Suppressor macrophage treated with lipopolysaccharide for 1 hour (primary cell): ENCODE measurements at regions not wholly inside any gene's neighbourhood (a gene's known extent, or its start where the extent isn't known, plus 50 kb on each side); places are given as distances from the start of the nearest gene placed in this dataset.
"Not testable (repeated sequence)": the region's sequence is repeated elsewhere in the genome, so short reads cannot be mapped to it uniquely, and the experiment has no call there.

Experiments
- DNase-seq, 3 donors: peaks; one replicate each; pipeline ENCODE4 v3.0.0-alpha.2; 2020 to 2022

DNA sequence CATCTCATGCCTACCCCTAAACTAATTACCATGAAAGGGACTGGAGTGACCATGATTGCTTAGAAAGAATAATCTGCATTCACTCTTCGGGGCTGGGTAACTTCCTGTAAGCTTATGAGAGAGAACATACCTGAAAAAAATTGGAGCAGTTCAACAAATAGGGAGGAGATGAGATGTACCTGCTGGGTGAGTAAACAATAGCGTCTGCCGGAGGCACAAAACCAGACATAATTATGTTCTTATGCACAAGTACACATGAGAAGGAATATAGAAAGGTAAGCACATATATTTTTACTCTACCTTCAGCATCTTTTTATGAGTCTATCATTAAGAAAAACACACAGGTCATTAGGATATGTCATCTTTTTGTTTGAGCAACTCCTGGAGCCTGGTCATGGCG, 224.6 kb upstream of the FERD3L start:
- DNase-seq: no peak

DNA sequence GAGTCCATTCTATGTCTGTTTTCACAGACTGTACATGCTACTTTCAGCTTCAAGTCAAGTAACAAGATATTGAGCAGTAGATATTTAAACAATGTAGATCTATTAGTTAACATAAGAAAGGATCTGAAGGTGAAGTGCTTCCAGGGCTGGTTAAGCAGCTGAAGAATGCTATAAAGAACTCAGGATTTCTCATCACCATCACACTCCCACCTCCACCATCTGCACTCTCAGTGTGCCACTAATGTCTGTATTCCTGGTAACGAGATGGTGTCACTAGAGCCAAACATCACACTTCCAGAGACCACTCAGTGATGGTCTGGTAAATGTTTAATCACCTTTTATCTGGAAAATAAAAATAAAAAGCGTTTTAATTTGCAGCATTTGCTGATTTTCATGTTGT, 224.0 kb upstream of the FERD3L start:
- DNase-seq: no peak

DNA sequence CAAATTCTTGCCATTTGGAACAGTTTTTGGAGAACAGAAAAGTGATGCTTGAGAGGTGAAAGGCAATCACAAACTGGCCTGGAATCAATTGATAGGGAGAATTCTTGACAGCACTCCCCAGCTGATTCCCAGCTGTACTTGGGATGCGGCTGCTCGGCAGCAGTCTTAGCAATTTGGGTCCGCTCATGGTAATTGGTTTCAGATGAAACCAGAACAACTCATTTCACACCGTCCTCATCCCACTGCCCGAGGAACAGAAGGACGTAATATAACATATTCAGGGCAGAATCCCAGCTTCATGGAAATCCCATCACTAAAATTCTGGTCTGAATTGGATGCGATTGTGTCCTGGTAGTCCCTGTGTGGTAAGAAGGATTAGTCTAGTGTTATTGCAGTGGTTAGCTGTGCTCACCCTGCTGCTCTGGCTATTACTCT, 223.3 kb upstream of the FERD3L start:
- DNase-seq: no peak

DNA sequence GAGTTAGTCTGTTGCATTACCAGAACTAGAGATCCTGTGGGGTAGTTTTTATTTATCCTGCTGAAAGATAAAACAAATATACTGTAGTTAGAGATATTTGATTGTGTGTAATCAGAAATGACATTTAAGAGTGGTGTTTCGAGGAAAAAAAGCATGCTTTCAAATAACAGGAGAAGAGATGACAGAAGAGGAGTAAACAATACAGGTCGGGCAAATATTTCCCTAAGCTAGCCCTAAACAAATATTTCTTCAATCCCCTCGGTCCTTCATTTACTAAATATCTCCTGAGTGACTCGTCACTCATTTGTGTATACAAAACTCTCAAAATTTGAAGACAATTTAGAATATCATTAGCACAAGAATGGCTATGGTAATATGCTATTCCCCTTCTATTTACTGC, 219.7 kb upstream of the FERD3L start:
- DNase-seq: no peak

DNA sequence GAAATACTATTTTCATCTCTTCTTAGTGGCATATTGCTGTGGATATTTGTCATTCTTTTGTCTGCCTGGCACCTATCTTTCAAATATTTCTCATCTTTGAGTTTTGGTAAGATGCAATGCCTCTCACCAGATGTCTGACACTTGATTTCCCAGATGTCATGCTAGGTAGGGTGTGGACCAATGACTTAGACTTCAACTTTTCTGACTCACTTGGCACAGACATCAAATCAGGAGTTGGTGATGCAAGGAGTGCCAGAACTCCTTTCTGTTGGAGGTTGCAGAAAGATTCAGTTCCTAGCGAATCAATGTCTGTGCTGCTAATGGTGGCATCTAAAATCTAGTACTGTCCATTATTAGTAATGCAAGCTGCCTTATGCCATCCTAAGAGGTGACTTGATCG, 216.9 kb upstream of the FERD3L start:
- no peak for DNase-seq

DNA sequence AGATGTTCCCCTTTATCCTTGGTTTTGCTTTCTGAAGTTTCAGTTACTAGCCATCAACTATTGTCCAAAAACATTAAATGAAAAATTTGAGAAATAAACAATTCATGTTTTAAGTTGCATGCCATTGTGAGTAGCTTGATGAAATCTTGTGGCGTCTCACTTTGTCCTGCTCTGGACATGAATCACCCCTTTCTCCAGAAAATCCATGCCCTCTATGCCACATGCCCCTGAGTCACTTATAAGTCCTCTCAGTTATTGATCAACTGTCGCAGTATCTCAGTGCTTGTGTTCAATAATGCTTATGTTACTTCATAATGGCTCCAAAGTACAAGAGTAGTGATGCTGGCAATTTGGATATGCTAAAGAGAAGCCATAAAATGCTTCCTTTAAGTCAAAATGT, 208.0 kb upstream of the FERD3L start:
- DNase-seq: no peak

DNA sequence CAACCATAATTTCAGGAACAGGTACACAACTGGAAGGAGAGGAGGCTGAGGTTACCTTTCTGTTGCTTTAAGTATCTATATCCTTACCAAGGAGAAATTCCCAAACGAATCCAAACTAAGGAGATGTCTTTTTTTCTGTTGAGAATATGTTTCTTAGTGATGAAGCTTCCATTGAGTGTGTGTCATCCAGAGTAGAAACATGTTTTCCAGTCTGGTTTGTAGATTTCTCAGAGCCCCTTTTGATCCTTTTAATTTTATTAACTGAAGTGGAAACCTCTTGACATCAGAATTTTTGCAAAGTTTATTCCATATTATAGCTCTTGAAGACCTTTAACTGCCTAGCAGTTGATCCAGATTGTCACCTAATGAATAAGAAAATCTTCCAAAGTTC, 207.1 kb upstream of the FERD3L start:
- DNase-seq: no peak

DNA sequence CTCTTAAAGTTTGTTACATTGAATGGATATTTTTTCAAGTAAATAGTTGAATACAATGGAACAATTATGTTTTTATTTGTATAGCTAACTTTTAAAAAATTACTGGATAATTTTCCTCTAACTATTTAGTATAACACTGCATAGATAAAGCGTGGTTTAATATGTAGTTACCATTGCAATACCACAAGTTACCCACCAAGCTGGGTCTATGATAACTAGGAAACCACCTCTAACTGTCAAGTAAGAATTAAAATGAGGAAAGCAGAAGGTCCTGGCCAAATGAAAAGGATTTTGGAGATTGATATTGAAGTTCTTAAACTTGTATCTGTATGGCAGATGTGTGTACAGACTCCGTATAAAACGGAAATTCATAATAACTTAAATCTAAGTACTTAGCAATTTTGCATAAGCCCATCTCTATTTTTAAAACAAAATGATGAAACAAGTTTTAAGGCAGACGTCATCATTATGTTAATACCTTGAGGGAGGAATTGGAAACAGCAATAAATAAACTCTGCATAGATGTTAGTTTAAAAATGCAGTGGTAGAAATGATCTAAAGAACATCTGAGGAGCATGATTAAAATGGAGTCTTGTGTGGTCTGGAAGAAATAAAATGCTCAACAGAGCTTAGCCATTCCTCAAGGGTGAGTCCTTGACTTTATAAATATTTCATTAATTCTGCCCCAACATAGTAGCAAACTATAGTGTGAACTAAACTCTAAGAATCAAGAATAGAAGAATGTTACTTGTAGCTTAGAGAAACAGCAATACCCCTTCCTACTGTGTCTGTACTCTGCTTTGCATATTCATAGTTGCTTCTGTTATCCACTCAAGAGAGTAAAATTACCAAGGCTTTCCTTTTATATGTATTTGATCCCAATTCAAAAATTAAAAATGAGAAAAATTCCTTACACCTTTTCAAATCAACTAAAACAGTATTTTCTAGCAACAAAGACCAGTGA, 206.4 kb upstream of the FERD3L start:
- DNase-seq: no peak

DNA sequence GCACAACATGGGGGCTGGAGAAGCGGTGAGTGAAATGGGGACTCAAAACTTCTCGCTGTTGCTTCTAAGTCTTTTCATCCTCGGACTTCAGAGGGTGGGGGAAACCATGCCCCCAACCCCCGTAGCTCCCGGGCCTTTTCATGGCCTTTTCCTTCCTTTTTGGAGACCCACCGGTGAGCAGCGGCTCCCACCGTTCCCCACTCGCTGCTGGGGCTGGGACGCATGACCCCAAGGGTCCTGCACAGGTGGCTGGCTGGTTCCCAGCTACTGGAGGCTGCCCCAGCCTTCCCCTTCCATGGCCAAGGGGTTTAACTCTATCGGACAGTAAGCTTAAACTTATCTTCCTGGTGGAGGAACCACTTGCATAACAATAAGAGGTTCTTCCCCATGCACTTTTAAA, 194.3 kb upstream of the FERD3L start:
- no peak for DNase-seq

DNA sequence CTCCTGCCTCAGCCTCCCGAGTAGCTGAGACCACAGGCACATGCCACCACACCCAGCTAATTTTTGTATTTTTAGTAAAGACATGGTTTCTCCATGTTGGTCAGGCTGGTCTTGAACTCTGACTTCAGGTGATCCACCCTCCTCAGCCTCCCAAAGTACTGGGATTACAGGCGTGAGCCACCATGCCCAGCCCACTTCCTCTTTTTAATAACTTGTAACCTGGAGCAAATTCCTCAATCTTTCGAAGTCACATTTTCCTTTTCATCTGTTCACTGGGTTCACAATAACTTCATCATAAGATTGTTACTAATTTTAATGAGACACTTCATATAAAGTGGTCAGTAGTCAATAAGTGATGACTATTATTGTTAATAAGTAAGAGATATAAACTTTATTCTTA, 193.3 kb upstream of the FERD3L start:
- DNase-seq: not testable (repeated sequence)

DNA sequence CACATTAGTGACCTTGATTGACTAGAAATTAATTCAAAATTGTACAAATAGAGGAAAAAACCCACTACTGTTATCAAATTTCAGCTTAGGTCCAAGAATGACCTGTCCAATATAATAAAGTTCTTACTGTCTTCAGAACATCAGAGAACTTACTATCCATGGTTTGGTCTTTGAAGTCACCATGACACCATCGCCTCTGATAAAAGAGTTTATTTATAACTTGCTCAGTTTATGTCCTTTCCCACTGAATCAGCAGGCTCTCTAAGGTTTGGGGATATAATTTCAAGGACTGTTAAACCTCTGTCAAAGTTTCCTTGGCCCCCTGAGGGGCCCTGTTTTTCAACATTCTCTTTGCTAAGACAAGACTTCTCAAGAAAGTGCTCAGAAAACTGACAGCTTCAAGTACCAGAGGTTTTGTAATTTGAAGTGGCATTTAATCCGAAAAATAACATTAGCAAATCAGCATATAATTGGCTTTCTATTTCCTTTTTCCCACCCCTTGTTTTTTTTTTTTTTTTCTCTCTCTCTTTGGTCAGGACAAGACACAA, 191.7 kb upstream of the FERD3L start:
- no peak for DNase-seq

DNA sequence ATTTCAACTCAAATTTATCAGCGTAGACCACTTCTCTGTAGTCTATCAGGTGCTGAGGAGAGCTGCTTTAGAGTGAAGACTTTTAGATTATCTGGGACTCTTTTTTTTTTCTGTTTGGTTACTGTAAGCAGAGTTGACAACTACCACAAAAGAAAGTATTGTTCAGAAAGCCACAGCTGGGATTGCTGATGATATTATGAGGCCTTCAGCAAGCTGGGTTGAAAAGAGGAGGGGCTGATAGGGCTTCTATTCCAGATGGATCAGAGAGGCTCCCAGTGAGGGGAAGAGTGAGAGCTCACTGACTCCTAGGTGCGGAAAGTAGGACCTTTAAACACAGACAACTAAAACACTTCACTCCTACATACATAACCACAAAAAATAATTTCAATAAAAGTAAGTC, 188.5 kb upstream of the FERD3L start:
- DNase-seq: no peak

DNA sequence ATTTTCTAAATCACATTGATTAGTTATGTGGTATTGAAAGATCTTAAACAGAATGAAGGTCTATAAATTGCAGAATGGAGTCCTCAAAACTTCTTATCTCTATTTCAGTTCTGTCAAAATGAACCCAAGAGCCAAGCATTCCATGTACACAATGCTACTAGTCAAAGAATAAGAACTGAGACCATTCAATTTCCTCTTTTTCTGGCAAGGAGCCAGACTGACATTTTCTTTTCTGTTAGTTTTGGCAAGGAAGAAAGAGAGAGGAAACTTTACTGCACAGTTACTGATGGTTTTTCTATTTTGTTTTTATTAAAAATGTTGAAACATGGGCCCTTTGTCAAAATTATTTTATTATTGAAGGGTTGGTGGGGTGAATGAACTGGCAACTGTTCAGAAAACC, 181.8 kb upstream of the FERD3L start:
- DNase-seq: no peak

DNA sequence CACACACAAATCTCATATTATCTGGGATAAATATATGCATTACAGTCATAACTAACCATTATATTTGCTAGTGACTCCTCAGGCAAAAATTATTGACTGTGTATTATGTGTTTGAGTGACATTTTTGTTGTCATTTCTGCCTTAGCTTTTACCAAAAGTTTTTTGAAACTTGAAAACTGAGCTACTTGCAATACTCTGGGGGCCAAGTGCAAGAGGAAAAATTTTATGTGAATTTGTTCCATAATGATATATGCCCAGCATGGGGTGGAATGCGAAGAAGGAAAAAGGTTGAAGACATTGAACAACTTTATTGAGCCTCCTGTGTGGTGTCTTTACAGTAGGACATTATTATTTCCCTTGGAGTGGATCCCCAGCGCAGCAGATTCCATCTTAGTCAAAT, 176.8 kb upstream of the FERD3L start:
- DNase-seq: no peak

DNA sequence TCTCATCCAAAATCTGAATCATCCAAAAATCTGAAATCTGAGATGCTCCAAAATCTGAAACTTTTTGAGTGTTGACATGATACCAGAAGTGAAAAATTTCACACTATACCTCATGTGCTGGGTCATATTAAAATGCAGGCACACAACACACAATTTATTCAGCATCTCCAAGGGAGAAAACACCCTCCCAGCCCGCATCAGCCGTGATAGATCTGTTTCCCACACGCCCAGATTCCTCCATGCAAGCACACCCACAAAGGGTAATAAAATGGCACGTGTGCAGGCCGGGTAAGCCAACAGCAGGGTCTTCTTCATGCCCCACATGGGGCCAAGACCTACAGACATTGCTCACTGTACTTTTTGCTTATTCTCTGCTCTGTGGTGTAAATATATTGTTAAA, 173.1 kb upstream of the FERD3L start:
- no peak for DNase-seq

DNA sequence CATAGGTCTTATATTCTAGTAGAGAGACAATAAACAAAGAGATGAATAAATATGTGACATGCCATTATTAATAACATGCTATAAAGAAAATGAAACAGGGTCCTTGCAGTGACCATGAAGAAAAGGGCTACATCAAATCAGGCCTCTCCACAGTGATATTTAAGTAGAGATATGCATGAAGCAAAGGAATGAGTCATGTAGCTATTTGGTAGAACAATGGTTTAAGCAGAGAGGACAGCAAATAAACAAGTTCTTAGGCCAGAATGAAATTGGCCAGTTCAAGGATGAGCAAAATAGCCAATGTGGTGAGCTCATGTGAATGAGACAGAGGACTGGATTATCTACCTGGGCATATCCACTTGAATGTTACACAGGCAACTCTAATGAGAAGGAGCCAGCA, 172.2 kb upstream of the FERD3L start:
- DNase-seq: no peak

DNA sequence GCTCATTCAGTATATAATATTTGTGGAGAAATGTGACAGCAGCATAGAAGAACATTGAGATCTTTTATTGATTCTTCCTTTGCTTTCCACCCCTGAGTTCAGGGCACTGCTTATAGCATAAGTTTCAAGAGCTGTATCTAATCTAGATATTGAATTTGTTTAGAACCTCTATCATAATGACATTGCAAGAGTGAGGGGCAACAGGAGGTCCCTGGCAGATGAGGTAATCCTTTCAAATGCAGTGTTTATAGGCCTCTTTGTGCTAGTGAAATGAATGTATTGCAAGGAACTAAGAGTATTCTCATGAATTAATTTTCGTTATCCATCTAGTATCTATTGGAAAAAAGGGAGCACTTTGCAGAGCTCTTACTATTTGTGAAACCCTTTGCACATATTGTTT, 167.2 kb upstream of the FERD3L start:
- DNase-seq: no peak

DNA sequence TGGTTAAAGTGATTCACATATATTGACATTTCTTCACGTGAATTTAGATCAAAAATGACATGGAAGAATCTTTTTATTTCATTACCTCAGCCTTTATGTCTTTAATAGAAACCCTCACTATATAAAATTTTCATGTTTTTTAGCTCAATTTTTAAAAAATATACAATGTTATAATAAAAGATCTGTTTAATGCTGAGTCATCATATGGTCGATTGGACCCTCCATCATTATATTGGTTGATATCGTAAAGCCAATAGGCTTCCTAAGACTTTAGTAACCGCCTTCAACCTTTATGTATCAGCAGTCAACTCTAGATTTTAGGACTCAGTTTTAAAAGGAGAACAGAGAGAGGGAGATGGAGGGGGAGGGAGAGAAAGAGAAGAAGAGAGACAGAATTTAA, 162.3 kb upstream of the FERD3L start:
- DNase-seq: no peak

DNA sequence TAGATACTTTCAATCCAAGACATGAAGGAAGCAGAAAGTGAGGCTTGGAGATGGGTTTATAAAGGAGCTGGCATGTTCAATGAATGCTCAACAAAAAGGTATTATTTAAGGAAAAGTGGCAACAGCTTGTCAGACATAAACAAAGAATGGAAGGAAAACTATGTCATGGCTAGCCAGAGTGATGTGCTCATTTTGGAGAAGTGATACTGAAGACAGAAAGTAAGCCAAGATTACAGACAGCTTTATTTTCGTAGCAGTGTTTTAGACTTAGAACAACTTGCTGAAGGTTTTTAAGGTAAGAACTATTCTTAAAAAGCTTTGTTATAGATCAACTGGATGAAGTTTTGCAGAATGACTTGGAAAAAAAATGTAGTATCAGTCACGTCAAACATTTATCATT, 160.5 kb upstream of the FERD3L start:
- peak in 1 of 3 donors; percentile 6 for DNase-seq

DNA sequence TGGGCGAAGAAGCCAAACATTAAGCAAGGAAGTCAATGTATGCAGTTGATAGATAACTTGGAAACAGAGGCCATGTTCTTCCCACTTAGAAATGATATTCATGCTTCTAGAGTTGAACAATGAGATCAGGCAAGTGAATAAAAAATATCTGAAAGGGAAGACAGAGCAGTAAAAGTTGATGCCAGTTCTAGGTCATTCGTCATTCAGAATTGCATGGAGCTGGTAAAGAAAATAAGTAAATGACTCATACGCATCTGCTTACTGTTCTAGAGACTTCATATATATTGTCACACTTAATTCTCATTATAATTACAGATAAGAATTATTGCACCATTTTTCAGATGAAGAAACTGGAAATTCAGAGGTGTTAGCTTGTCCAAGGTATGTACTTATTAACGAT, 158.9 kb upstream of the FERD3L start:
- DNase-seq: no peak

DNA sequence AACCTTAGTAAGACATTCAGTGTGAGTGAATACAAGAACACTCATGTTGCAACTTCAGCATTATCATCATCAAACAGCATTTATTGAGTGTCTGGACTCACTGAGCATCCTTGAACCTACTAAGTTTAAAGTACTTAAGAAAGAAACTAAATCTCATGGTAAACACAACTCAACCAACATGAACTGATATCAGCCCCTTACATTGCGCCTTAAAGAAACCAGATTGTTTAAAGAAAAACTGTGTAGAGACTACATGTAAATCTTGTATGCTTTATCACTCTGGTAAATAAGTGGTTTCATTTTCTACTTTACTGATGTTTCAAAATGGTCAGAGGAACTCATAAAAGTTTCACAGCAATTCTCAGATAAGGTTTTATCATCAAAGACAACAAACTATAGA, 157.5 kb upstream of the FERD3L start:
- DNase-seq: no peak

DNA sequence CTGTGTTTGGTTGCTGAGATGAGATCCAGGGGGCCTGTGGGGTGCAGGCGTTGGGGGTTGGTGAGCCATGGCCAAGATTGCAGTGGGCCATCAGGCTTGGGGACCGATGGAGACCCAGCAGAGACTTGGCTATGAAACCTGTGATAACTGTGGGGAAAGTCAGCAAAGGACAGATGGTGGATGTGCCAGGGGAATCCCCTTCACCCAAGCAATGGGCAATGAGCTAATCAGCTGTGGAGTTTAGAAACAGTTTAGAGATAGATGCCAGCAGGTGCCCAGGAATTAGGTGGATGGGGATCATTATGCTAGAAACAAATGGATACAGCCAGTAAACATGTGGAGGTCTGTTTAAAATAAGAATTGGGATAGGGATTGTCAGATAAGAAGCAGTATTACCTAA, 151.4 kb upstream of the FERD3L start:
- no peak for DNase-seq

DNA sequence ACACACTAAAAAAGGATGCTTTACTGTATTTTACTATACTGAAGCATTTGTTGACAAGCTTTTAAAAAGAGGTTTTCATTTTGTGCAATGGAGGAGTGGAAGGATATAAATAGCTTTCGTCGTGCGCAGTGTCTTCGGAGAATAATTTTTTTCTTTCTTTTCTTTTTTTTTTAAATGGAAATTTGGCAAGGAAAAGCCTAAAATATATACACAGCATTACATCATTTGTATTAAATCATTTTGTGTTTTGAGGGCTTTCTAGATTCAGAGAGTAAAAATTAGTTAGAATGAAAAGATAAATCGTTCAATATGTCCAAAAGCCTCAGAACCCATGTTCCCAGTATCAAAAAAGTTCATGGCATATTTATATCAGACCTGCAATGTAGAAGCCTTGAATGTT, 150.2 kb upstream of the FERD3L start:
- no peak for DNase-seq

DNA sequence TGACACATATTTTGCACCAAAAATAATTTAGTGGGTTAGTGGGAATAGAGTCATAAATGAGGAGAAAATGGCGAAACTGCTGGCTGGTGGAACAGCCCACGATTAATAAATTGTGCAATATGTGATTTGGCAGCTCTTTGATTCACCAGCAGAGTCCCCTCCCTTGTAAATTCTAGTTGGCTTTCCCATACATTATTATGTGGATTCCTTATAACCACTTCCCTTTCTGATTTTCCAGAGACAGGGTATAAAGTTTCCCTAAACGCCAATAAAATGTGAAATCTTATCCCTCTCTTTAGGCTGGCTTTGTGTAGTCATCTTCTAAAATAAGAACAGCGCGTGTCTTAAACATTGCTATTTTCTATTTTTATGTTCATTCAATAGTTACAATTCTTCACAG, 149.4 kb upstream of the FERD3L start:
- no peak for DNase-seq

DNA sequence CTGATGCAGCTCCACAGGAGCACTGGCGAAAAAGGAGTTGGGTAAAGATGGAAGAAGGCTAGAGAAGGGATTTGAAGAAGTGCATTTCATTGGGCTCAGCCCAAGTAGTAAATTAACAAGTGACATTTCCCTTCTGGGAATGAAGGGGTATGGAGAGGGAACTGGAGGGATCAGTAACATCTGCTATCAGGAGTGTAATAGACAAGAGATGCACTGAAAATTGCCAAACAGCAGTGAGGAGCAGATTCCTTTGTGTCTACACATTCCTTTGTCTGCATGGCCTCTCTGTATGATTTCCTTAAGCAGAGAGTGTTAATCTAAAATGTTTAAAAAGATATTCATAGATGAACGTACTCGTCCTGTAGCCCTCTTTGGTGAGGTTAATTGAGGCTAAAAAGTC, 148.2 kb upstream of the FERD3L start:
- DNase-seq: no peak
